H1 (cell line): ENCODE measurements at regions not wholly inside any gene's neighbourhood (a gene's known extent, or its start where the extent isn't known, plus 50 kb on each side); places are given as distances from the start of the nearest gene placed in this dataset.

ENCODE experiments used
- CTCF ChIA-PET: fragments of 300-600 bp; sonication (Branson Sonifier 250); formaldehyde crosslinking; loops from one replicate; lab custom pipeline; 2021; ENCODE audit not compliant: partially characterized antibody; lab: Charles Lee
- POLR2A ChIA-PET: fragments of 300-600 bp; sonication (Branson Sonifier 250); formaldehyde crosslinking; loops from one replicate; lab custom pipeline; 2021; ENCODE audit warnings: inconsistent platforms; ENCODE audit not compliant: partially characterized antibody; lab: Charles Lee
- DNase-seq, 2 experiments: peaks; one replicate each; pipeline versions ENCODE4 v3.0.0 to v3.0.0-alpha.2; 2010 to 2022; ENCODE audit warnings: low spot score in 2 of 2, low read depth in 1 of 2, mixed read lengths in 1 of 2
- FAIRE-seq: peaks from 2 replicates; lab custom pipeline; 2011; peaks lifted over from hg19 to GRCh38; lab: Jason Lieb, UNC
- H2AFZ ChIP-seq: 2 replicates; pipeline ENCODE4 v1.8.1; 2012; ENCODE audit warnings: low read length, inconsistent platforms
- H2AK5ac ChIP-seq: 2 replicates; pipeline ENCODE4 v1.6.1; 2013; ENCODE audit warnings: low read depth, low read length
- H2BK120ac ChIP-seq: replicated peaks from 2 replicates; pipeline ENCODE3; 2013; ENCODE audit warnings: low read depth, low read length, inconsistent platforms
- H2BK12ac ChIP-seq: 2 replicates; pipeline ENCODE4 v1.6.1; 2013; ENCODE audit warnings: low read depth, low read length
- H2BK15ac ChIP-seq: 2 replicates; pipeline ENCODE4 v1.6.1; 2013; ENCODE audit warnings: low read length
- H2BK20ac ChIP-seq: 2 replicates; pipeline ENCODE4 v1.6.1; 2013; ENCODE audit warnings: low read length
- H2BK5ac ChIP-seq: 2 replicates; pipeline ENCODE4 v1.6.1; 2013; ENCODE audit warnings: low read depth, low read length
- H3K14ac ChIP-seq: 2 replicates; pipeline ENCODE4 v1.6.1; 2013; ENCODE audit warnings: inconsistent platforms; ENCODE audit not compliant: insufficient read length
- H3K18ac ChIP-seq: 2 replicates; pipeline ENCODE4 v1.6.1; 2013; ENCODE audit warnings: low read length; ENCODE audit errors: extremely low read depth
- H3K23ac ChIP-seq: 2 replicates; pipeline ENCODE4 v1.6.1; 2013; ENCODE audit warnings: inconsistent platforms; ENCODE audit not compliant: insufficient read length
- H3K23me2 ChIP-seq: 2 replicates; pipeline ENCODE4 v1.6.1; 2013; ENCODE audit warnings: low read depth, low read length
- H3K27ac ChIP-seq: 2 replicates; pipeline ENCODE4 v1.6.1; 2011; ENCODE audit warnings: low read depth, low read length, inconsistent platforms
- H3K27me3 ChIP-seq, 4 experiments: replicated peaks in 1 of 4; 1 replicate in 1 of 4; 2 replicates in 3 of 4; pipeline versions ENCODE4 v1.6.1 to v1.8.1; 2011 to 2013; ENCODE audit warnings: low read length in 3 of 4, mild to moderate bottlenecking in 3 of 4, inconsistent platforms in 2 of 4, mixed read lengths in 2 of 4, moderate library complexity in 1 of 4; ENCODE audit not compliant: control insufficient read depth in 3 of 4, insufficient read depth in 3 of 4; ENCODE audit errors: extremely low read depth in 1 of 4
- H3K36me3 ChIP-seq, 4 experiments: 2 replicates each; pipeline versions ENCODE4 v1.6.1 to v1.8.1; 2011 to 2013; ENCODE audit warnings: mild to moderate bottlenecking in 4 of 4, low read length in 3 of 4, moderate library complexity in 2 of 4, control low read depth in 1 of 4, inconsistent platforms in 1 of 4; ENCODE audit not compliant: insufficient read depth in 4 of 4, control insufficient read depth in 2 of 4
- H3K4ac ChIP-seq: replicated peaks from 2 replicates; pipeline ENCODE3; 2013; ENCODE audit warnings: low read length, low read depth, mixed read lengths, inconsistent platforms; ENCODE audit not compliant: insufficient read length
- H3K4me1 ChIP-seq, 4 experiments: replicated peaks in 1 of 4; 1 replicate in 1 of 4; 2 replicates in 3 of 4; pipeline versions ENCODE4 v1.6.1 to v1.8.1; 2011 to 2013; ENCODE audit warnings: low read length in 3 of 4, inconsistent platforms in 2 of 4, mixed read lengths in 1 of 4; ENCODE audit not compliant: insufficient read depth in 4 of 4, control insufficient read depth in 3 of 4
- H3K4me2 ChIP-seq, 2 experiments: 2 replicates each; pipeline versions ENCODE4 v1.6.1 to v1.8.1; 2011 to 2013; ENCODE audit warnings: low read depth in 2 of 2, low read length in 2 of 2, control low read depth in 1 of 2, inconsistent platforms in 1 of 2, mild to moderate bottlenecking in 1 of 2; ENCODE audit not compliant: insufficient read depth in 1 of 2
- H3K4me3 ChIP-seq, 4 experiments: fragments of 200-600, 300-600 bp in 1 of 4; sonication (generic), shearing (Covaris generic), sonication (Bioruptor Twin) in 1 of 4; 2 replicates each; pipeline versions ENCODE4 v1.5.1 to v1.8.1; 2011 to 2016; ENCODE audit warnings: low read length in 4 of 4, low read depth in 3 of 4, control low read depth in 2 of 4, inconsistent platforms in 2 of 4, mild to moderate bottlenecking in 2 of 4, mixed read lengths in 1 of 4, moderate library complexity in 1 of 4; ENCODE audit not compliant: insufficient read depth in 2 of 4; ENCODE audit errors: extremely low read depth in 1 of 4
- H3K56ac ChIP-seq: replicated peaks from 2 replicates; pipeline ENCODE3; 2013; ENCODE audit warnings: low read depth, mild to moderate bottlenecking, mixed read lengths, low read length, inconsistent platforms; ENCODE audit not compliant: insufficient read length
- H3K79me1 ChIP-seq: 2 replicates; pipeline ENCODE4 v1.6.1; 2013; ENCODE audit warnings: low read depth, low read length, control low read depth
- H3K79me2 ChIP-seq, 2 experiments: 2 replicates each; pipeline versions ENCODE4 v1.6.1 to v1.8.1; 2012 to 2013; ENCODE audit warnings: low read length in 2 of 2, mild to moderate bottlenecking in 2 of 2, inconsistent platforms in 1 of 2; ENCODE audit not compliant: insufficient read depth in 2 of 2, control insufficient read depth in 1 of 2
- H3K9ac ChIP-seq, 4 experiments: replicated peaks in 1 of 4; 1 replicate in 1 of 4; 2 replicates in 3 of 4; pipeline versions ENCODE4 v1.6.1 to v1.8.1; 2011 to 2013; ENCODE audit warnings: low read depth in 3 of 4, low read length in 3 of 4, control low read depth in 2 of 4, mild to moderate bottlenecking in 2 of 4, moderate library complexity in 2 of 4, inconsistent platforms in 1 of 4; ENCODE audit errors: extremely low read depth in 1 of 4
- H3K9me3 ChIP-seq, 2 experiments: 2 replicates each; pipeline versions ENCODE4 v1.6.1 to v1.8.1; 2012 to 2013; ENCODE audit warnings: mild to moderate bottlenecking in 2 of 2, moderate library complexity in 2 of 2, control low read depth in 1 of 2, inconsistent platforms in 1 of 2, low read depth in 1 of 2, low read length in 1 of 2, mixed read lengths in 1 of 2; ENCODE audit not compliant: insufficient read depth in 2 of 2
- H4K20me1 ChIP-seq, 2 experiments: replicated peaks in 1 of 2; 2 replicates each; pipeline versions ENCODE3 to v1.8.1; 2011 to 2013; ENCODE audit warnings: inconsistent platforms in 2 of 2, low read length in 2 of 2, mild to moderate bottlenecking in 1 of 2; ENCODE audit not compliant: insufficient read depth in 2 of 2, control insufficient read depth in 1 of 2
- H4K5ac ChIP-seq: 2 replicates; pipeline ENCODE4 v1.6.1; 2013; ENCODE audit warnings: low read length, low read depth, mixed read lengths, inconsistent platforms; ENCODE audit not compliant: insufficient read length
- H4K8ac ChIP-seq: 2 replicates; pipeline ENCODE4 v1.8.0; 2013; ENCODE audit warnings: mild to moderate bottlenecking, moderate library complexity, low read length, inconsistent platforms; ENCODE audit not compliant: insufficient read depth; ENCODE audit errors: extremely low read depth
- H4K91ac ChIP-seq: replicated peaks from 2 replicates; pipeline ENCODE3; 2013; ENCODE audit warnings: low read length, mixed read lengths, inconsistent platforms; ENCODE audit not compliant: insufficient read length
- JUN ChIP-seq: IDR thresholded peaks from 2 replicates; pipeline ENCODE4 v1.6.1; 2011; ENCODE audit warnings: low read depth, mild to moderate bottlenecking, improper control_type of control experiment, low read length
- NANOG ChIP-seq: IDR thresholded peaks from 2 replicates; pipeline ENCODE4 v1.6.1; 2011; ENCODE audit warnings: low read length, low read depth, mild to moderate bottlenecking, inconsistent platforms; ENCODE audit not compliant: insufficient read depth, poor library complexity, severe bottlenecking
- RFX5 ChIP-seq: IDR thresholded peaks from 2 replicates; pipeline ENCODE4 v1.6.1; 2011; ENCODE audit warnings: low read depth, low read length, improper control_type of control experiment, borderline replicate concordance
- RXRA ChIP-seq: IDR thresholded peaks from 2 replicates; pipeline ENCODE4 v1.6.1; 2011; ENCODE audit warnings: low read depth, mild to moderate bottlenecking, low read length, moderate library complexity; ENCODE audit not compliant: insufficient read depth
- SIX5 ChIP-seq: IDR thresholded peaks from 2 replicates; pipeline ENCODE4 v1.6.1; 2011; ENCODE audit warnings: mild to moderate bottlenecking, low read depth, low read length
- SP4 ChIP-seq: IDR thresholded peaks from 2 replicates; pipeline ENCODE4 v1.6.1; 2012; ENCODE audit warnings: low read length, inconsistent platforms
- SRF ChIP-seq: IDR thresholded peaks from 2 replicates; pipeline ENCODE4 v1.6.1; 2011; ENCODE audit warnings: mild to moderate bottlenecking, low read depth, low read length, moderate library complexity
- TEAD4 ChIP-seq: IDR thresholded peaks from 2 replicates; pipeline ENCODE4 v1.6.1; 2012; ENCODE audit warnings: low read depth, low read length, inconsistent platforms, mixed read lengths
- WGBS, 2 experiments: shearing (Covaris generic) in 1 of 2; methylation state at CpG; one replicate each; pipeline versions ENCODE4 v1.1.6 to v1.1.7; 2013 to 2015; ENCODE audit warnings: low lambda C conversion rate in 2 of 2, mixed read lengths in 2 of 2, inconsistent platforms in 1 of 2, low coverage in 1 of 2, missing lambda C conversion rate in 1 of 2; ENCODE audit not compliant: insufficient replicate concordance in 2 of 2, insufficient coverage in 1 of 2, insufficient read length in 1 of 2; ENCODE audit errors: extremely low coverage in 1 of 2, missing lambda C conversion rate in 1 of 2; 5-methylcytosine and 5-hydroxymethylcytosine counted together
- TF ChIP-seq, protein P1 (sequence below): IDR thresholded peaks from 2 replicates; pipeline ENCODE4 v1.6.1; 2012; ENCODE audit warnings: inconsistent platforms
- TF ChIP-seq, protein P2 (sequence below): IDR thresholded peaks from 2 replicates; pipeline ENCODE4 v1.6.1; 2011; ENCODE audit warnings: low read depth, mild to moderate bottlenecking, low read length; ENCODE audit not compliant: insufficient read depth

DNA sequence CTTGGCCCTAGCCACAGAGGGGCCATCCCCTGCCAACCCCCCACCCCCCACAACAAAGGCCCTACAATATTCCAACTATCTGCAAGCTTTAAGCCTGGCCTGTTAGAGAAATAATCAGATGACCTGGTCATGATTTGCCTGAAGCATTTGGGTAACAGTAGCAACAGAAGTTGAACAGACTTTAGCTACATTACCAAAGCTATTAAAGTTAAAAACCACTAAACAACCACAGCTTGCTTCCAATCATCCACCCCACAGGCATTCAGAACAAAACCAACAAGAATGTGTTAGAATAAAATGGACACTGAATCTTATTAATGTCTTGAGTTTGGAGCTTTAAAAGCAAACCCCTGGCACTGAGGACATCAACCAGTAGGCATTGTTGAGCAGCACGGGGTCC lies 250.9 kb downstream of the LRFN2 start:
- Histone ChIP-seq H3K9ac (no peak overlapping the region), H2BK120ac (no peak overlapping the region), H3K4ac (no peak overlapping the region), H2BK12ac (no peak overlapping the region), H2BK20ac (no peak overlapping the region), H4K91ac (no peak overlapping the region), H3K79me2 (no peaks in the 10 kb centered on the region), H3K27me3 (no peaks in the 10 kb centered on the region; a peak in 1 of 7 replicates), H4K8ac (no peak overlapping the region), H3K14ac (no peak overlapping the region), H2AFZ (no peak overlapping the region), H3K36me3 (no peaks in the 10 kb centered on the region), H3K9me3 (no peaks in the 10 kb centered on the region), H3K4me2 (no peak overlapping the region), H4K20me1 (no peaks in the 10 kb centered on the region), H3K4me3 (no peak overlapping the region), H3K18ac (no peak overlapping the region), H3K23me2 (no peaks in the 10 kb centered on the region), H2BK15ac (no peak overlapping the region), H3K4me1 (peaks cover 1 to 26% (median 16%) of the 10 kb centered on the region in 4 experiments), H3K27ac (no peak overlapping the region), H3K79me1 (no peaks in the 10 kb centered on the region), H3K23ac (no peak overlapping the region), H2BK5ac (no peak overlapping the region), H2AK5ac (no peak overlapping the region), H4K5ac (no peak overlapping the region), H3K56ac (no peak overlapping the region)
- CTCF ChIA-PET = interaction anchor here (1.0 to 3.9 kb wide), 7 partner anchors 8 to 516 kb away, joined by 3 to 17 read pairs (median 4); no protein-coding TSS in a partner anchor
- DNase-seq (no peak), FAIRE-seq (no peak)
- WGBS, 2 experiments = 50% methylated on average over 1 of the region's 1 CpG; no CpG with 5 or more reads in 1 of the 2 experiments
- no peak for TF ChIP-seq TEAD4
- no peak for TF ChIP-seq SP4
- TF ChIP-seq, protein P1, sequence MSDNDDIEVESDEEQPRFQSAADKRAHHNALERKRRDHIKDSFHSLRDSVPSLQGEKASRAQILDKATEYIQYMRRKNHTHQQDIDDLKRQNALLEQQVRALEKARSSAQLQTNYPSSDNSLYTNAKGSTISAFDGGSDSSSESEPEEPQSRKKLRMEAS = no peak
- no peak for TF ChIP-seq SIX5
- TF ChIP-seq, protein P2, sequence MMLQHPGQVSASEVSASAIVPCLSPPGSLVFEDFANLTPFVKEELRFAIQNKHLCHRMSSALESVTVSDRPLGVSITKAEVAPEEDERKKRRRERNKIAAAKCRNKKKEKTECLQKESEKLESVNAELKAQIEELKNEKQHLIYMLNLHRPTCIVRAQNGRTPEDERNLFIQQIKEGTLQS = no peak
- no peak for TF ChIP-seq RFX5
- no peak for TF ChIP-seq SRF
- no peak for TF ChIP-seq JUN
- no peak for TF ChIP-seq NANOG
- no peak for TF ChIP-seq RXRA
- POLR2A ChIA-PET = interaction anchor here (1.2 to 1.5 kb wide), 2 partner anchors 11 to 18 kb away, joined by 3 to 4 read pairs; no protein-coding TSS in a partner anchor
